NCI-H82 treated with DMSO at 0.1 percent for 48 hours (cell line): ENCODE measurements at regions not wholly inside any gene's neighbourhood (a gene's known extent, or its start where the extent isn't known, plus 50 kb on each side); places are given as distances from the start of the nearest gene placed in this dataset.

Experiments
- DNase-seq: peaks from one replicate; lab custom pipeline; 2025; ENCODE audit not compliant: unreplicated experiment; lab: John Stamatoyannopoulos, UW

DNA sequence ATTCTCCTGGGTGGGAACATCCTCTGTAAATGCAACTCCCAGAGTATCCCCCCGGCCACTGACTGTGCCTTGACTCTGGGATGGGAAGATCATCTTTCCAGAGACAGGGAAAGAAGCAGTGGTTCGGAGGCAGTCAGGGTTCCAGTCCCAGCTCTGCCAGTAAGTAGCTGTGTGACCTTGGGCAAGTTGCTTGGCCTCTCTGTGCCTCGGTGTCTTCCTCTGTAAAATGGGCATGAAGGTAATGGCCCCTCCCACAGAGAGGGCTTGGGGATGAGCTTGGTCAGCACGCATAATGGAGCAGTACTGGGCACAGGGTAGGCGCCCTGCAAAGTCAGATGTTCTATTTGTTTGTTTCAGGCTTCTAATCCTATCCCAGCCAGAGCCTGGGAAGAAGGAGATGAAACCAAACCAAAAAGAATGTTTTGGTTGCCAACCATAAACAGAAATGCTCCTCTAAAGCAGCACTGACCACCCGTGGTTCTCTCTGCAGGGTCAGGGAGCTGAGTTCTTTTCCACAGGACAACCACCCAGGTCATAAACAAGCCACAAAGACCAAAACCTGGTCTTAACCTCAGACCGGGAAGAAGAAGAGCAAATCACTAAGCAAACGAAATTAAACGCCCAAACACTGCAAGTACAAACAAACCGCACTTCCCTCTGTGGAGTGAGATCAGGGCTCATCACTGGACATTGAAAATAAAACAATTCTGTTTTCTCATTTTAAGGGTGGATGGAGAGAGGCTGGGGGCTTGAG, 381.0 kb upstream of the SULF2 start:
- no peak for DNase-seq

DNA sequence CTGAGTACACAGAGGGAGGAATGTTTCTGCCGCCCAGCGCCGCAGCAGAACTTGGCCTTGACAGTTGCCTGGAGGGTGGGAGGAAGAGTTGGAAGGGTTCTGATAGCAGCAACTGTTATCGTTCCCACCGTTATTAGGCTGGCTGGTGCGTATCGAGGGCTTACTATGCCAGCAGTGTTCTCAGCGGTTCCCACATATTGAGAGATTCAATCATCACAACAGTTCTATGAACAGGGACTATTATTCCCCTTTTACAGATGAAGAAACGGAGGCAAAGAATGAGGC, 380.1 kb upstream of the SULF2 start:
- no peak for DNase-seq

DNA sequence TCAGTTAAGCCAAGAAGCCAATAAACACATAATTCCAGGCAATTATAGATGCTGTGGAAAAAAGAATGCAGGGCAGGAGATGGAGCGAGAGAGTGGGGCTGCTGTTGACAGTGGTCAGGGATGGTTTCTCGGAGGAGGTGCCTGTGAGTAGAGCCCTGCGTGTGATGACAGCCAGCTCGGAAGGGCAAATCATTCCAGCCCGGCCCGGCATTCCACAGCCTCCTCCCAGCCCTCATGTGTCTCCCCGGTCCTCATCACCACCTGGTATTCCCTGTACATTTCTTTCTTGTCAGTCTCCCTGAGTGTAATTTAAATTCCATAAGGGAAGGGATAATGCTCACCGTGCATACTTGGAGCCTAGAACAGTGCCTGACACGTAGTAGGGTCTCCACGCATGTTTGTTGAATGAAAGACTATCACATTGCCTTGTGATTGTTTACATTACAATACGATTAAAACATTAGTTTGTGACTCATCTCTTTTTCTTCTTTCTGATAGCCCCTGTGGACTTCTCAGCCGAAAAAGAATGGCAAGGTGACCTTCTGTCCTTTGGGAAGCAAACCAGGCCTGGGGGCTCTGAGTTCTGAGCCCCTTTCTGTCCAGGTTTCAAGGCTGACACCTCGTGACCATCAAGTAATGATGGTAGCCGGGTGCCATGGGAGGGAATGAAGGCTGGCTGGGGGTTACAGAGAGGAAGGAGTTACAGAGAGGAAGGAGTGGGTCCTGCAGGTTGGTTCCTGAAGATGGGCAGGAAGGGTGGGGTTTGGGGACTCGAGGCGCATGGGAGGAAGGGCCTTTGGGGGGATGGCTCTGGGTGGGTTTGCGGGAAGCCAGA, 379.5 kb upstream of the SULF2 start:
- DNase-seq, result no peak

DNA sequence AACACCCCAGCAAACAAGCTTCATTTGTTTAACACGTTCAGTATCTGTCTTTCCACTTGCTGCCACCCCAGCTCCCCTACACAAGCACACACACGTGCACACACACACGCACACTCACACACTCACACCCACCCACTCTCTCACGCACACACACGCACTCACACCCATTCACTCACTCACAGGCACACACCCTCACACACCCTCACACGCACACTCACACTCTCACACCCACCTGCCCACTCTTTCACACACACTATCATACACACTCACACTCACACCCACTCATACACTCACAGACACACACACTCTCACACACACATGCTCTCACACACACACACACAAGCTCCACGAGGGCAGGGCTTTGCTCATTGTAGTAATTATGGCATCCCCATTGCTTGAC, 378.8 kb upstream of the SULF2 start:
- DNase-seq, result no peak

DNA sequence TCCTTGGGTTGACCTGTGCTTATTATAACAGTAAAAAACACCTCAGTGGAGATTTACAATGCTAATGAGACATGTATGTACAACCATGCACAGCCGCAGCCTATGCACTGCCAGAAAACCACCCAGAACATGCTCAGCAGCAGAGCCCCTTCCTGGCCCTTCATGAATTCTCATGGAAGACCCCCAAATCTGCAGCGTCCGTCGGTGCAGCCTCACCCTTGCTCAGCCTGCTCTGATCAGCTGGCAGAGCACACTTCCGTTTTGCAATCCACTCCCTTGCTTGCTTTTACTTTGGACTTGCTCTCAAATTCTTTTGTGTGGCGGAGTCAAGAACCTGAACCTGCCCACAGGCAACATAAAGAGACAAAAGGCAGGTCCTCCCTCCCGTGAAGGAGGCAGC, 378.2 kb upstream of the SULF2 start:
- no peak for DNase-seq

DNA sequence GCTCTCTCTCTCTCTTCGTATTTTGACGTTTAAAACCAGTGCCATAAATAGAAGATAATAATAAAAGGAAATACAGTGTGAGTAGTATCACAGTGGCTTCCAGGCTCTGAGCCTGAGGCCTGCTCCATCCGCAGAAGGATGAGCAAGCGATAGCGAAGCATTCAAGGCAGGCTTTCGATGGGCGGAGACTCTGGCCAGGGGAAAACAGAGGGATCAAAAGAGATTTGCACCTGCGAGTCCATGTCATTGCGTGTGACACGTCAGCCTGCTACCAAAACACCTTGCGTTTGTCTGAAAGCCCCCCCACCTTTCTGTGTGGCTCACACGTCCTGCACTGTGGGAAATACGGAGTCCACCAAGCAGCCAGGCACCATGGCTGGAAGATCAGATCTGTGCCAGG, 377.3 kb upstream of the SULF2 start:
- no peak for DNase-seq

DNA sequence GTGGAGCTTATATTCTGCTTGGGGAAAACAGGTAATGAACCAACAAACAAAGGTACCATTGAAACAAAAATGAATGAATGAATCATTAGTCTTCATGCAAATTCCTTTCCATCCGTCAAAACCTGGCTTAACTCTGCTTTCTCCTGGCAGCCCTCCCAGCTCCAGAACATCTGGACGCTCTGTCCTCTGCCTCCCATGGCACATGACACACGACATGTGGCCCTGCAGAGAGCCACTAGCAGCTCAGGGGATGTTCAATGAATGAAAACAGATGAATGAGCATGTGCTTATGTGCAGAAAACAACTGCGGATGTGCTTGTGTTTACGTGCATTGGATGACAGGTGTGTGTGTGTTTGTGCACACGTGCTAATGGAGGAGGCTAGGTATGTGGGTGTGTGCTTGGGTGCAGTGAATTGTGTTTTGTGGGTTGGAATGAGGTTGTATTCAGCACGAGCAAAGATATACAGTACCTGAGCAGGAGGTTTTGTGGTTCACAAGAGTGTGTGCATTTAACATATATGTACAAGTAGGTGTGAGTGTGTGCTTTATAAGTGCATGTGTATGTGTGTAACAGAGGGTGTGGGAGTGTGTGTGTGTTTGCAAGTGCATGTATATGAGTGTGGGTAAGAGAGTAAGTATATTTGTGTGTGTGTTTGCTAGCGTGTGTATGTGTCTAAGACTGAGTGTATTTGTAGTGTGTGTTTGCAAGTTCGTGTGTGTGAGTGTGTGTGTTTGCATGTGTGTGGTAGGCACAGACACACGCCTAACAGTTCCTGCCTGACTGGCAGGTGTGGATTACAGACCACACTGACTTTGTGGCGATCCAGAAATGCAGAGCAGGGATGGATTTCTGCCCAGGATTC, 374.1 kb upstream of the SULF2 start:
- DNase-seq, result no peak

DNA sequence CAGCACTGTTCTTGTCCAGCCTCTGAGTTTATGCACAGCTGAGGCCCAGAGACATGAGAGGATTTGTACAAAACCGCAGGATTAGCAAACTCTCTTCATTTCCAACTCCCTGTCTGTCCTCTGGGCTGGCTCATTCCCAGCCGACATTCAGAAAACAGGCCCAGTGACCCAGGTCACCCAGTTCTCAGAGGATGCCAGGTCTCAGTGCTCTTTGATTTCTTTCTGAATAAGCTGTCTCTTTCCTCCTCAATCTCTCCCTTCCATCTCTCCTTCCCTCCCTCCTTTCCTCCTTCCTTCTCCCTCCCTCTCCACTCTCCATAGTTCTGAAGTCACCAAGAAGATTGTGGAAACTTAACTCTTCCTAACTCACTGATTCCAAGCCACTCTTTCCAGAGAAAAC, 372.7 kb upstream of the SULF2 start:
- DNase-seq, result no peak

DNA sequence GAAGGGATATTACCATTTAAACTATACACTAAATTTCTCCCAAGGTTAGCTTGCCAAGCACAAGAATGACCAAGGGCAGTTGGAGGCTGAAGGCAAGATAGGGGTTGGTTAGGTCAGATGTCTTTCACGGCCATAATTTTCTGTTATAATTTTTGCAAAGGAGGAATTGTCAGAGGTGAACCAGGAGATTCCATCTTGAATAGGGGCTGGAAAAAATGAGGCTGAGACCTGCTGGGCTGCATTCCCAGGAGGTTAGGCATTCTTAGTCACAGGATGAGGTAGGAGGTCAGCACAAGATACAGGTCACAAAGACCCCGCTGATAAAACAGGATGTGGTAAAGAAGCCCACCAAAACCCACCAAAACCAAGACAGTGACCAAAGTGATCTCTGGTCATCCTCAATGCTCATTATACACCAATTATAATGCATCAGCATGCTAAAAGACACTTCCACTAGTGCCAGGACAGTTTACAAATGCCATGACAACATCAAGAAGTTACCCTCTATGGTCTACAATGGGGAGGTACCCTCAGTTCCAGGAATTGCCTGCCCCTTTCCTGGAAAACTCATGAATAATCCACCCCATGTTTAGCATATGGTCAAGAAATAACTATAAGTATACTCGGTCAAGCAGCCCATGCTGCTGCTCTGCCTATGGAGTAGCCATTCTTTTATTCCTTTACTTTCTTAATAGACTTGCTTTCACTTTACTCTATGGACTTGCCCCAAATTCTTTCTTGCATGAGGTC, 371.8 kb upstream of the SULF2 start:
- no peak for DNase-seq

DNA sequence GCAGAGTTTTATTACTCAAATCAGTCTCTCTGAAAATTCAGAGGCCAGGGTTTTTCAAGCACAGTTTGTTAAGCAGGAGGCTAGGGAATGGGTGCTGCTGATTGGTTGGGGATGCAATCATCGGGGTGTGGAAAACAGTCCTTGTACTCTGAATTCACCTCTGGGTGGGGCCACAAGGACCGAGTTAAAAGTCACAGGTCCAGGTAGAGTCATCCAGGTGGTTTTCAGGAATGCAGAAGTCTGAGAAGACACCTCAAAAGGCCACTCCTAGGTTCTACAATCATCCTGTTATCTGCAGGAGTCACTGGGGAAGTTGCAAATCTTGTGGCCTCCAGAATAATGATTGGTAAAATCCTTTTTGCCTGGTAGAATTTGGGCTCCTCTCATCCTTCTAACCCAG, 371.2 kb upstream of the SULF2 start:
- DNase-seq, result no peak

DNA sequence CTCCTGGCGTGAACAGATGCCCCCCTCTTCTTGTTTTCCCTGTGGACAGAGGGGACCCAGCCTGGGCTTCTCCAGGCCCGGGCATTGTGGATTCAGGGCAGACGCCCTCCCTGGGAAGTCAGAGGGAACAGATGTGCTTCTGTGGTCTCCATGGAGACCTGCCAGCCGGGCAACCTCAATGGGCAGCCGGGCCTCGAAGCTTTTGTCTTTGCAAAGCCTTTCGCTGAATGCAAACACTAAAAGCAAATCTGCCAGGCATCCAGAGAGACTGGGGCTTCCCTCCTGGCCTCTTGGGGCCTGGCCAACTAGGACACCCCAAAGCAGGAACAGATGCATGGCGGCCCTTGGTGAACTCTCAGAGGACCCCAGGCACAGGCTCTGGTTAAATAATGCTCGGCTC, 370.0 kb upstream of the SULF2 start:
- DNase-seq, result no peak

DNA sequence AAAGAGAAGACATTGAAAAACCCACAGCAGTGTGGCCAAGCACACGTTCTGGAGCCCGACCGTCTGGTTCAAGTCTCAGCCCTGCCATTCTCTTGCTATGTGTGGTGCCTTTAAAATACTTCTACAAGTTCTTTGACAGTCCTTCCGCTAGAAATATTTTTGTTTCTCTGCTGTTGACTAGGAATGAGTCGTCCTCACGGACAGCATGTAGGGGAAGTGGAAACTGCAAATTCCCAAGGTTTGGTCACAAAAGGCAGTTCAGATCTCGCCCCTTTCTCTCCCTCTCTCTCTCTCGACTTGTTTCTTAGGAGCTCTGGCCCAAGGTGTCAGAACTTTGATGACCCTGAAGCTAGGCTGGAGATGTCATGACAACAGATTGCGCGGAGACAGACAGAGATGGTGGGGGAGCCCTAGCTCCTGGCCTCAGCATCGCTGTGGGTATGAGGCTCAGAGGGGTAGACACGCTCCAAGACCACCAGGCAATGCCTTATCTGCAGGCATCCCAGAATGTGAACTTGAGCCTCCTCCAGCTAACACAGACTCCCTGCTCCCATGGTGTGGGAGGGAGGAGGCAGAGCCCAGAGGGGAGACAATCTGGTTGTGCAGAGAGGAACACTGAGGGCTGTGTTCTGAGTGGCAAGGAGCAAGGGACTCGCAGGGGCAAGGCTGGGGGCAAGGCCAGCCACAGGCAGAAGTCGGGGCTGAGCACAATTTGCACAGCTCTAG, 368.9 kb upstream of the SULF2 start:
- no peak for DNase-seq

DNA sequence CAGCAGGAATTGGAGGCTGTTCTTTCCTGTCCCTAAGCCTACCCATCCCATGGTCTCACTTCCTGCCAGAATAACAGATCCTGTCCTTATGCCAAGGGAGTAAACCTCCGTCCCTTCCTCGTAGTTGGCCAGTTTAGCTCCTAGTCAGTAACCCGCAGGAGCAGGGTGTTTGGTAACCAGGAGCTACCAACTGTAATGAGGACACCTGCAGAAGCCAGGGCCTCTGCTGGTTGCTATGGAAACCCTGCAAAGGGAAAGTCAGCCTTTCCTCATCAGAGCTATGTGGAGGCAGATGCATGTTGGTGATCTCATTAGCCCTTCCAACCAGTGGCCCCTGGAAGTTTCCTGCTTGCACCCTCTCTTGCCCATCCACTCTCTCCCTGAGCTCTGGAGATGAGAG, 368.2 kb upstream of the SULF2 start:
- DNase-seq, result no peak

DNA sequence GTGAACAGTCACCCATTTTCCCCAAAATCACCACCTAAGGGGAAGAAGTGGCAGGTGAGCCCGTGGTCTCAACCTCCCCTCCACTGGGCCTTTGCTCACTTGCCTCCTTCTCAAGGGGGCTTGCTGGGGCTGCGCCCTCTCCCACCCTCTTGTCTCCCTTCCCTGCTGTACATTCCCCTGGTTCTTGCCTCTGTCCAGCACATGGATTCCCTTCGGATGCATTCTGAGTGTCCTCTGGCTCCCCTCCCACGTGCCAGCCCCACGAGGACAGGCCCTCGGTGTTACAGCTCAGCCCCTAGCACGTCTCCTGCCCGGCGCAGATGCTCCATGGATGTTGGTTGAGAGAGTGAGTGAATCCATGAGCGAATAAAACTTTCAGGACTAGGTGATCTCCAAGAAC, 367.8 kb upstream of the SULF2 start:
- DNase-seq, result no peak

DNA sequence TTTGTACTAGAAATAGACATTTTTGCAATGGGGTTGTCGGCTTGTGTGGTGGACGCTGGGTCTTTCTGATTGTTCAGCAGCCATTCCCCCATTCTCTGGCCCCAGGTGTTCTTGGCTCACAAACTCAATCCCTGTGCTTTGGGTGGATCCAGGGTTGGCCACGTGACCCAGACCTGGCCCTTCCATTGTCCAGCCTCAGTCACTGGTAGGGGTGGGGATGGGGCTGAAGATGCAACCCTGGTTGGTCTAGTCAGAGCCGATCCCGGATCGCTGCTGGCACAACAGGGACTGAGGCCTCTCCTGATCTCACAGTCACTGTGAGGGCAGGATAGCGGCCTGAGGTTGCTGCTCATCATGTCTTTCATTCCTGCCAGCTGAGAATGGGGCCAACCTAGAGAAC, 365.3 kb upstream of the SULF2 start:
- DNase-seq, result no peak

DNA sequence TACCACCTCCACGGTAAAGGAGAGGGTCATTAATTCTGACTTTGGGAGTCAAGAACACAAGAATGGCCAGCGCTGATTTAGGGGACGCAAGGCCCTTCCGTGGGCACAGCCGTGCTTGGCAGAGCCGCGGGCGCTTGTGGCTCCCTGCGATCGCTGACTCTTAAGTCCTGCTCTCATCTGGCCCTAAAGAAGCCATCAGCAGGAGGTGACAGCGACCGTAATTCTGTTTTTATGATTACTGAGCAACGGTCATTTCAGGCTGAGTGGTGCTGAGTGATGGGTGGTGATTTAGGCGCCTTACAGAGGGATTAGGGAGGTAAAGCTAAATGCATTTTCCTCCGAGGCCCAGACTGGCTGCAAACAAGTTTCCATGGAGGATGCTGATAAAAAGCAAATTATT, 364.6 kb upstream of the SULF2 start:
- DNase-seq, result peak; percentile 85

DNA sequence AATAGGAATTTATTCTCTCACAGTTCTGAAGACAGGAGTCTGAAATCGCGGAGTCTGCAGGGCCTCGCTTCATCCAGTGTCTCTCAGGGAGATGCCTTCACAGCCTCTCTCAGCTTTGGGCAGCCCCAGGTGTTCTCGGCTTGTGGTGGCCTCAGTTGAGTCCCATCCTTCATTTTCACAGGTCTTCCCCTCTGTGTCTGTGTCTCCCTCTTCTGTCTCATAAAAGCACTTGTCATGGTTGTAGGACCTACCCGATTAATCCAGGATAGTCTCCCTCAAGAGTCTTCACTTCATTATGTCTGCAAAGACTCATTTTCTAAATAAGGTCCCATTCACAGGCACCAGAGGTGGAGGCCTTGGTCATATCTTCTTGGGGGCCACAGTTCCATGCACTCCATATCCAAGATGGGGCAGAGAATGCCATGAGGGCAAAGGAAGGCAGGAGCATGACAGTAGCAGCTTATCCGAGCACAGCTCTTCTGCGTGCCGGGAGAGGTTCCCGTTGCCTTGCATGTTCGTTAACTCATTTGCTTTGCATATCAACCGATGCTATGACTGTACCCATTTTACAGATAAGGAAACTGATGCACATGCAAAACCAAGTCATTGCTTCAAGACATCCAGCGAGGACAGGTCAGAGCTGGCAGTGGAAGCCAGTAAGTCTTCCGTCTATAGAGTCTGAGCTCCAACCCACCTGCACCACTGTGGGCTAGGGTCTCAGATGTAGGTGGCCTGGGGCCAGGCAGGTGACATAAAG, 363.8 kb upstream of the SULF2 start:
- DNase-seq, result no peak

DNA sequence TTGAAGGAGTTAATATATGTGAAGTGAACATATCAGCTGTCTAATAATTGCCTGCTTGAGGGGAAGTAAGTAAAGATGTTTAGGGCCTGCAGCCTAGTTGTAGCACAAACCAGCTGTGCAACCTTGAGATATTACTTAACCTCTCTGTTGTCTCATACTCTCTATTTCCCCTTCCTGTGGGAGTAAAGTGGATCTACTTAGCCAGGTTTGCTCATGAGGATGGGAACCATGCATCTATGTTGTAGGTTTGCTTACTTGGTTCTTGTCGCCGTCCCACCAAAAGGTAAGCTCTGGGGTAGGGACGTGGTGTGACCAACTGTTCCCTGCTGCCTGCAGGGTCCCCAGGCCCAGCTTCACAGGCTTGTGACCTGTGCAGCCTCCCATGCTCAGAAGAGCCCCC, 362.7 kb upstream of the SULF2 start:
- DNase-seq, result no peak

DNA sequence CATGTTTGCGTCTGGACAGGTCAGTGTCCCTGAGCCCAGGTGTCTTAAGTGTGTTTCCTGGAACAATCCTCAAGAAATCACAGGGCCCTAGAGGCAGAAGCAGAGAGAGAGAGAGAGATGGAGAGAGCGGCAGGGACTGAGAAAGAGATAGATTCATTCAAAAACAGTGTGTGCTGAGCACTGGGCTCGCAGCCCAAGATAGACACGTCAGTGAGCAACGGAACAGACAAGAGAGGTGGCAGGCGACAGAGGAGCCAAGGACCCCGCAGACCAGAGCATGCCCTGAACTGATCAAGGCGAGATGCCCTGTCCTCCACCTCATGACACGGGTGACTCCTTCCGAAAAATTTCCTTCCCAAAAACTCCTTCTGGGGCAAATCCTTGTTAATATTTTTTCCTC, 362.0 kb upstream of the SULF2 start:
- no peak for DNase-seq

DNA sequence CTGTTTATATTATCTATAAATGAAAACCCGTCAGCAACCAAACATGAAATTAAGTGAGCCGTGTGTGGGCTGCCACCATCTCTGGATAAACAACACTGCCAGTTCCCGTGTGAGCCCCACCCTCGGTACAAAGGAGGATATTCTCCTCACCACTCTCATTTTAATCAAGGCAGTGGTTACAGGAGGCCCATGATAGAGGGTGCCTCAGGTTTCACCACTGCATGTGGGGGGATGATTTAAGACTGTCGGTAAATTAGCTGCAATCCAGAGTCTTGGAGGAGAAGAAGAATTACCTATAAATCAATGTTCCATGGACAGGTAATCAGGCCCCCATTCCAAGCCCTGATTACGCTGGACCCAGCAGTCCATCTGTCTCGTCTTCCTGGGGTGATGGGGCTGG, 361.6 kb upstream of the SULF2 start:
- DNase-seq, result no peak
